Aorta (tissue), 5 donors: ENCODE measurements at regions not wholly inside any gene's neighbourhood (a gene's known extent, or its start where the extent isn't known, plus 50 kb on each side); places are given as distances from the start of the nearest gene placed in this dataset.
A peak's percentile ranks its signal among the peaks of the same experiment; 100 is the strongest.
"Not testable (repeated sequence)": the region's sequence is repeated elsewhere in the genome, so short reads cannot be mapped to it uniquely, and the experiment has no call there.

Experiments used
- ATAC-seq: fragments of 200-7000 bp; cut with Tn5 transposase; one replicate; pipeline ENCODE4 v1.9.1; 2022; ENCODE audit warnings: moderate library complexity; ENCODE audit not compliant: low FRiP score
- DNase-seq, 2 donors: peaks; one replicate each; pipeline ENCODE4 v3.0.0-alpha.2; 2020
- H3K27ac ChIP-seq, 2 donors: one replicate each; pipeline ENCODE4 v1.5.1; 2013; ENCODE audit warnings: low read length in 2 of 2, mild to moderate bottlenecking in 2 of 2, moderate library complexity in 2 of 2, control low read depth in 1 of 2, inconsistent platforms in 1 of 2, low read depth in 1 of 2
- H3K27me3 ChIP-seq, 2 donors: one replicate each; pipeline ENCODE4 v1.6.1; 2013; ENCODE audit warnings: control low read depth in 1 of 2, low read length in 1 of 2, mild to moderate bottlenecking in 1 of 2, moderate library complexity in 1 of 2; ENCODE audit not compliant: insufficient read depth in 2 of 2, control insufficient read depth in 1 of 2
- H3K36me3 ChIP-seq, 2 donors: one replicate each; pipeline ENCODE4 v1.6.1; 2013; ENCODE audit warnings: control low read depth in 1 of 2, low read length in 1 of 2, mild to moderate bottlenecking in 1 of 2; ENCODE audit not compliant: insufficient read depth in 2 of 2, control insufficient read depth in 1 of 2
- H3K4me1 ChIP-seq, 2 donors: one replicate each; pipeline ENCODE4 v1.6.1; 2013; ENCODE audit warnings: low read length in 2 of 2, control low read depth in 1 of 2, mild to moderate bottlenecking in 1 of 2, moderate library complexity in 1 of 2; ENCODE audit not compliant: insufficient read depth in 2 of 2, control insufficient read depth in 1 of 2
- H3K4me3 ChIP-seq, 2 donors: one replicate each; pipeline ENCODE4 v1.5.1; 2013; ENCODE audit warnings: low read length in 2 of 2, control low read depth in 1 of 2, mild to moderate bottlenecking in 1 of 2
- H3K9me3 ChIP-seq: one replicate; pipeline ENCODE4 v1.6.1; 2013; ENCODE audit warnings: mild to moderate bottlenecking, low read length; ENCODE audit not compliant: control insufficient read depth
- WGBS, 2 donors: extraction: QIAGEN DNeasy Blood & Tissue Kit; methylation state at CpG; one replicate each; pipeline ENCODE4 v1.1.7; 2013; 5-methylcytosine and 5-hydroxymethylcytosine counted together
- intact Hi-C, 2 donors: fragments of 100-400 bp; cut with DNase I; formaldehyde crosslinking; loops; one replicate each; pipeline versions ENCODE4 v1.14.2 to v1.15.0; 2022
- donor health status: healthy with polysubstance abuse.
- donor health status: Bipolar disorder and iron deficiency.
- donor health status: DM: no; HTN: no; CAD: no.
- donor health status: DM: no; HTN: no; CAD: no.
- donor health status: DM: yes; HTN: yes; CAD: no.

DNA sequence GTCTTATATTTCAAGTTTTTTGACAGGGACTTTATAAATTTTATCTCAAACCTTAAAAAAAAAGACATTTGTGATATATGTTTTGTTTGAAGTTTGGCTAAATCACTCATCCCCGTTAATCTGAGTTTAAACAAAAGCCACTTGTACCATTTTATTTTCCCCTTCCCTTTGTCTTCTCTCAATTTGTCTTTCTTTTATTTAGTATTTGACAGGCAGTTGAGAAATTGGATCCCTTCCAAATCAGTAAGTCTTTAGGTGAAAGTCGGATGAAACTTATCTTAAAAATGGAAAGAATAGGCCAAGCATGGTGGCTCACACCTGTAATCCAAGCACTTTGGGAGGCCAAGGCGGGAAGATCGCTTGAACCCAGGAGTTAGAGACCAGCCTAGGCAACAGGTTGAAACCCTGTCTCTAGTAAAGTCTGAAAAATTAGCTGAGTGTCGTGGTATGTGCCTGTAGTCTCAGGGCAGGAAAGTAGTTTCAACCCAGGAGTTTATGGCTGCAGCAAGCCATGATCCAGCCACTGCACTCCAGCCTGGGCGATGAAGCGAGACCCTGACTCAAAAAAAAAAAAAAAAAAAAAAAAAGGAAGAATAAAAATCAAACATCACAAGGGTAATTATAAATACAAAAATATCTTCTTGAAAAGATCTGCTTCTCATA is 394.6 kb upstream of the TPM1 start:
- 86 to 87% methylated on average over 7 of the region's 7 CpGs for WGBS, 2 donors
- no peak for ATAC-seq
- peaks cover 0 to 2% of the 10 kb centered on the region in 2 donors for H3K4me1 ChIP-seq
- H3K4me3 ChIP-seq = no peak overlapping the region
- DNase-seq = no peak
- intact Hi-C loops = loop anchor here (2.0 to 5.0 kb wide), 2 partner anchors 256 to 257 kb away; partner anchors contain the start of gene TLN2 (in 2 of the 2)
- no peaks in the 10 kb centered on the region for H3K27me3 ChIP-seq
- peaks cover 0 to 1% of the 10 kb centered on the region in 2 donors for H3K36me3 ChIP-seq
- no peak overlapping the region for H3K27ac ChIP-seq
- H3K9me3 ChIP-seq = no peaks in the 10 kb centered on the region

DNA sequence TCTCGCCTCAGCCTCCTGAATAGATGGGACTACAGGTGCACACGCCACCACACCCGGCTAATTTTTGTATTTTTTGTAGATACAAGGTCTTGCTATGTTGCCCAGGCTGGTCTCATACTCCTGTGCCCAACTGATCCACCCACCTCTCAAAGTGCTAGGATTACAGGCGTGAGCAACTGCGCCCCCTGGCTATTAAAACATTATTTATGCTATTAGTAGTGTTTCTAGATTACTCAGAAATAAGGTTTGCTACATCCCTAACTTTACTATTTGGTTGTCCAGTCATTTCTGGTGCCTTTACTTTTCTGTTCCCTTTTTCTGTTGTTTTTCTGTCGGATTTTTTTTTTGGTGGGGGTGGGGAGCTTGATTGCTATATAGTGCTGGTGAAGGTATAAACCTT is 393.6 kb upstream of the TPM1 start:
- 88 to 89% methylated on average over 6 of the region's 6 CpGs for WGBS, 2 donors
- intact Hi-C loops = loop anchor here (2.0 to 5.0 kb wide), 2 partner anchors 257 to 258 kb away; partner anchors contain the start of gene TLN2 (in 2 of the 2)
- ATAC-seq = no peak
- Histone ChIP-seq H3K4me3 (no peak overlapping the region), H3K9me3 (no peaks in the 10 kb centered on the region), H3K27me3 (no peaks in the 10 kb centered on the region), H3K4me1 (peaks cover 0 to 2% of the 10 kb centered on the region in 2 donors), H3K27ac (no peak overlapping the region), H3K36me3 (peaks cover 0 to 4% of the 10 kb centered on the region in 2 donors)
- no peak for DNase-seq

DNA sequence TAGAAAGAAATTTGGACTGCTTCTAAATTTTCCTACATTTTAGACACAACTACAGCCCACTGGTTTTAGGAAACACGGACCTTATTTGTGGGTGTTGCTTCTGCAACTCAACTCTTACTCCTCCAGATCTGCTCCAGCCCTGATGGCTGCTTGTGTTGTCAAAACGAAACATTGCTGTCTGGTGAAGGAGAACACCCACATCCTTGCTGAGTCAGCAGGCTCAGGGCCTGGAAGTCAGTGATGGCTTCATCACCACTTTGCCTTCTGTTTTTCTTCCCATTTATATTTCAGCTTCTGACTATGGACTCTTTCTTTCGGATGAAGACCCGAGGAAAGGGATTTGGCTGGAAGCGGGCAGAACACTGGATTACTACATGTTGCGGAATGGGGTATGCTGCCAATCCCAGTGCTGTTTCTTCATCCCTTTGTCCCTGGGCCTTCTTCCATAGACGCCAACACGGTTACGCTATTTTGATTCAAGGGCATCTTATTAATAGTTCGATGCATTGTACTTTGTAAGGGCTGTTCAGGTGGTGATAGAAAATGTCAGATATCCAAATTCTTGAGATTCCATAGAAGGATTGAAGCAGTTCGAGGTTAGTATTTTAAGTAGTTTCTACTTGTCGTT is 392.6 kb upstream of the TPM1 start:
- no peaks in the 10 kb centered on the region for H3K9me3 ChIP-seq
- no peak overlapping the region for H3K4me3 ChIP-seq
- H3K27ac ChIP-seq = no peak overlapping the region
- no peak for ATAC-seq
- intact Hi-C loops = loop anchor here (2.0 to 5.0 kb wide), 2 partner anchors 258 to 259 kb away; partner anchors contain the start of gene TLN2 (in 2 of the 2)
- 57 to 62% methylated on average over 12 of the region's 12 CpGs for WGBS, 2 donors
- peaks cover 0 to 2% of the 10 kb centered on the region in 2 donors for H3K4me1 ChIP-seq
- H3K27me3 ChIP-seq = no peaks in the 10 kb centered on the region
- peak in 1 of 2 donors; percentile 76 for DNase-seq
- H3K36me3 ChIP-seq = peaks cover 0 to 4% of the 10 kb centered on the region in 2 donors

DNA sequence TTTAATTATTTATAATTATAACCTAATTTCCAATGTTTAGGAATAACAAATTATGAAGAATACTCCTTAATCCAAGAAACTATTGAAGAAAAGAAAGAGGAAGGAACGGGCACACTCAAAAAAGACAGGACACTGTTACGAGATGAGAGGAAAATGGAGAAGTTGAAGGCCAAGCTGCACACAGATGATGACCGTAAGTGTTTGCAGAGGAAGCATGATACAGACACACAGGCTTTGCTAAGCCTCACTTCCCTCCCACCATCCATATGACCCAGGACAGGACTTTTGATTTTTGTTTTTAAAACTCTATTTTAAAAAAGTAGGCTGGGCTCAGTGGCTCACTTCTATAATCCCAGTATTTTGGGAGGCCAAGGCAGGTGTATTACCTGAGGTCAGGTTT is 389.4 kb upstream of the TPM1 start:
- DNase-seq = no peak
- intact Hi-C loops = no loop called here

DNA sequence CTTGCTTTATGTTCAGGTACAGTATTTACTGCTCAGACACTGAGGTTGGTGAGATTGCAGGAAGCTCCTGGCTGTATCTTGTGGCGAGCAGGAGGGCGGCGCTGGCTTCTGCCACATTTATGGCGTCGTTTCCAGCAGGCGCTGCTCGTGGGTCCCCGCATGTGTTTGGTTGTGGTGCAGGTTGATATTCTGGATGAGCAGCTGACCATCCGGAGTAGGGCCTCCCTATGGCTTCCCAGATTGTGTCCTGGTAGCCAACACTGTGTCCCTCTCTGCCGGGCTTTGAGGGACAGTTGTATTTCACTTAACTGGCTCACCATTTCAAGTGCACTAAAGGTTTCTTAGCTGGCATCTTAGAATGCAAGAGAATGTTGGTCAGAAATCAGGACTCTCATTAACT is 386.5 kb upstream of the TPM1 start:
- H3K36me3 ChIP-seq = peaks cover 0 to 11% of the 10 kb centered on the region in 2 donors
- ATAC-seq = no peak
- H3K27me3 ChIP-seq = no peaks in the 10 kb centered on the region
- no peak for DNase-seq
- H3K4me1 ChIP-seq = no peaks in the 10 kb centered on the region
- H3K27ac ChIP-seq = no peak overlapping the region
- no peaks in the 10 kb centered on the region for H3K9me3 ChIP-seq
- H3K4me3 ChIP-seq = no peak overlapping the region
- WGBS, 2 donors = 93 to 94% methylated on average over 10 of the region's 10 CpGs
- intact Hi-C loops = no loop called here

More for the DNA sequence above, 389.4 kb upstream of the TPM1 start:
- peaks cover 0 to 7% of the 10 kb centered on the region in 2 donors for H3K36me3 ChIP-seq
- H3K27me3 ChIP-seq = no peaks in the 10 kb centered on the region
- WGBS, 2 donors = 91 to 95% methylated on average over 3 of the region's 3 CpGs
- no peak for ATAC-seq
- peaks cover 0 to 2% of the 10 kb centered on the region in 2 donors for H3K4me1 ChIP-seq
- H3K9me3 ChIP-seq = no peaks in the 10 kb centered on the region
- H3K4me3 ChIP-seq = no peak overlapping the region
- H3K27ac ChIP-seq = no peak overlapping the region

DNA sequence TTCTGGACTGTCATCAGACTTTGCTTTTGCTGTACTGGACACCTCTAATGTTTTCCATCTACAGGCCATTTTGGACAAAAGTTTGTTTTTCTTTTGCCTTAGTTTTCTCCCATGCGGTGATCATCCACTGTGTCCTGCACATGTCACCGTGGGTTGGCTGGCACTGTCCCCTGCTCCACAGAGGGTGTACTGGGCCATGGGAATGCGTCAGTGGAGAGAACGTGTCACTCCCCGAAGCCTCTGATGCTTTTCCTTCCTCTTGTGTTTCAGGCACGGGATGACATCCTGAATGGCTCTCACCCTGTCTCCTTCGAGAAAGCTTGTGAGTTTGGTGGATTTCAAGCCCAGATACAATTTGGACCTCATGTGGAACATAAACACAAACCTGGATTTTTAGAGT is 385.0 kb upstream of the TPM1 start:
- peaks cover 0 to 11% of the 10 kb centered on the region in 2 donors for H3K36me3 ChIP-seq
- H3K27me3 ChIP-seq, H3K4me3 ChIP-seq, H3K27ac ChIP-seq, intact Hi-C loops, H3K4me1 ChIP-seq, H3K9me3 ChIP-seq: not testable (repeated sequence)
- DNase-seq (peak in 1 of 2 donors; percentile 60), ATAC-seq (peak; percentile 50)
- WGBS, 2 donors = 72 to 76% methylated on average over 7 of the region's 7 CpGs

DNA sequence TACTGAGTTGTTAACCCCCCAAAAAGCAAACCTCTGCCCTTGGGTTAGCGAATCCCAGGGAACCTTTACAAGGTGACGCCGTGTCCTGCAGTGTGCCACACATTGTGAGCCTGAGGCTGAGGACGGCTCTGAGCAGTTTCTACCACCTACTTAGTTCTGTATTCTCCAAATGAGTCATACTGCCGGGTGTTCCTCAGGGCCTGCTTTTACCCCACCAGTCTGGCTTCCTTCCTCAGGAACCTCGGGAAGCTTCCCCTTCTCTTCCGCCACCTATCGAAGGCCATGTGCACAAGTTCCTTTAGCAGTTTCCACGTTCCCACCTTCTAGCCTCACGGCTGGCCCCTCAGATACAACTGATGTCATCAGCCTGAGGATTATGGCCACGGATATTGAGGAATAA is 384.0 kb upstream of the TPM1 start:
- intact Hi-C loops = no loop called here
- peak; percentile 54 for ATAC-seq
- peak in 1 of 2 donors; percentile 59 for DNase-seq
- WGBS, 2 donors = 75 to 77% methylated on average over 11 of the region's 11 CpGs
- no peaks in the 10 kb centered on the region for H3K27me3 ChIP-seq
- no peaks in the 10 kb centered on the region for H3K4me1 ChIP-seq
- no peak overlapping the region for H3K4me3 ChIP-seq
- peaks cover 0 to 8% of the 10 kb centered on the region in 2 donors for H3K36me3 ChIP-seq
- no peaks in the 10 kb centered on the region for H3K9me3 ChIP-seq
- no peak overlapping the region for H3K27ac ChIP-seq

DNA sequence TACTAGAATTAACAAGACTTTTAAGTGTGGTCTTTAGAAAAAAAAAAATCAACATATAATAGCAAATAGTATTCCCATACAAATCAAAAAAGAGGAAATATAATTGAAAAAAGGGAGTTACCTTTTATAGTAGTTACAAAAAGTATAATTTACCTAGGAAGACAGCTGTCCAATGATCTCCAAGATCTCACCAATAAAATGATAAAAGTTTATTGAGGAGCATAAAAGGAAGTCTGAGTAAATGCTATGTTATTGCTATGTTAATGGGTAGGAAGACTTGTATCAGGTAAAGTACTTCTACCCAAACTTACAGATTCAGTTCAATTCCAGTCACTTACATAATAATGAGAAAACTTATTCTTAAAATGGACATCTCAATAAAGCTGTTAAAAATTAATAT is 379.0 kb upstream of the TPM1 start:
- ATAC-seq = no peak
- H3K36me3 ChIP-seq = peaks cover 0 to 10% of the 10 kb centered on the region in 2 donors
- no peaks in the 10 kb centered on the region for H3K27me3 ChIP-seq
- no peak overlapping the region for H3K4me3 ChIP-seq
- DNase-seq = no peak
- H3K27ac ChIP-seq = no peak overlapping the region
- H3K4me1 ChIP-seq = no peaks in the 10 kb centered on the region
- intact Hi-C loops = no loop called here
- H3K9me3 ChIP-seq = no peaks in the 10 kb centered on the region

DNA sequence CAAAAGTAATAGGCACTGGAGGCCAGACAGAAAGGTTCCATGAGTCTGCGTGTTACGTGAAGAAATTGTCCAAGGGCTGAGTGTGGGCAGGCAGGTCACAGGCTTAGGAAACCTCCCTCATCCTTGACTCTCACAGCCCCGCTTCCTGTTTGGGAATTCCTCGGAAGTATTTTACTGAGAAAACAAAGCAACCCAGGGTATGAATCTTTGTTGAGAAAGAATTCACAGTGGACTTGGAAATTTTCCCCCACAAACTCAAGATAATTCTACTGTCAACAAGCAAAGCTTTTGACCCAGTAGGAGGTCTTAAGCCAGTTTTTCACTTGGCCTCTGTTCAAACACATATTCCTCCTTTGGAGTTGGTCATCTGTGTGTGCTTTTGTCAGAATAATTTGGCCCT is 377.1 kb upstream of the TPM1 start:
- Histone ChIP-seq H3K36me3 (peaks cover 5 to 6% of the 10 kb centered on the region in 2 donors), H3K9me3 (no peaks in the 10 kb centered on the region), H3K27ac (no peak overlapping the region), H3K27me3 (no peaks in the 10 kb centered on the region), H3K4me3 (no peak overlapping the region), H3K4me1 (no peaks in the 10 kb centered on the region)
- no peak for ATAC-seq
- 70 to 78% methylated on average over 4 of the region's 4 CpGs for whole genome bisulfite sequencing, 2 donors
- no peak for DNase-seq
- intact Hi-C loops = no loop called here
